ENCODE measurements at regions not wholly inside any gene's neighbourhood (a gene's known extent, or its start where the extent isn't known, plus 50 kb on each side); places are given as distances from the start of the nearest gene placed in this dataset.

DNA sequence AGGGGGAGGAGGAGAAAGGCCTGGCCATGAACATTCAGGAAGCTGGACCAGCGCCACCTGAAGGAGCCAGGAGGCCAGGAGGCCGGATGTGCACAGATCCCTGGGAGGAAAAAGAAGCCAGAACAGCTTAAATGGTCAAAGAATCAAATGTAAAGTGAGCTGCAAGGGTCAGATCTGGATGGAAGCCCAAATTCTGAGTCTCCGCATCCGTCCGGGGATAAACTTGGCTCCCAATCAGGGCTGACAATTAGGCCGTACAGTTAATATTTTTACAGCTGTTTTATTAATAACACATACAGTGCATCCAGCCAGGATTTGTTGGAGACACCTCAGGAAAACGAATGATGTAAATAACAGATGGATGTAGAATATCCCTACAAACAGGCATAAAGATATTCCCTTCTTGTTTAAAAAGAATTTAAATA, 495.1 kb upstream of the TCF4 start:
- ChIA-PET POLR2A (ENCODE audit: partially characterized antibody) (no interaction called here), CTCF (ENCODE audit: partially characterized antibody) (interaction anchor here (0.7 to 2.6 kb wide), 3 partner anchors 9 to 334 kb away, joined by 3 to 9 read pairs (median 5); no protein-coding TSS in a partner anchor)
- H4K8ac ChIP-seq (ENCODE audit: extremely low read depth, insufficient read depth, low read length), result no peak overlapping the region
- no peaks in the 10 kb centered on the region for H3K9me3 ChIP-seq (ENCODE audit: insufficient read depth in 2 of 2, low read depth in 1 of 2, low read length in 1 of 2)
- no peak overlapping the region for H3K4me2 ChIP-seq (ENCODE audit: insufficient read depth in 1 of 2, low read depth in 2 of 2, low read length in 2 of 2)
- no peak overlapping the region for H2BK15ac ChIP-seq (ENCODE audit: low read length)
- TF ChIP-seq, protein P1, sequence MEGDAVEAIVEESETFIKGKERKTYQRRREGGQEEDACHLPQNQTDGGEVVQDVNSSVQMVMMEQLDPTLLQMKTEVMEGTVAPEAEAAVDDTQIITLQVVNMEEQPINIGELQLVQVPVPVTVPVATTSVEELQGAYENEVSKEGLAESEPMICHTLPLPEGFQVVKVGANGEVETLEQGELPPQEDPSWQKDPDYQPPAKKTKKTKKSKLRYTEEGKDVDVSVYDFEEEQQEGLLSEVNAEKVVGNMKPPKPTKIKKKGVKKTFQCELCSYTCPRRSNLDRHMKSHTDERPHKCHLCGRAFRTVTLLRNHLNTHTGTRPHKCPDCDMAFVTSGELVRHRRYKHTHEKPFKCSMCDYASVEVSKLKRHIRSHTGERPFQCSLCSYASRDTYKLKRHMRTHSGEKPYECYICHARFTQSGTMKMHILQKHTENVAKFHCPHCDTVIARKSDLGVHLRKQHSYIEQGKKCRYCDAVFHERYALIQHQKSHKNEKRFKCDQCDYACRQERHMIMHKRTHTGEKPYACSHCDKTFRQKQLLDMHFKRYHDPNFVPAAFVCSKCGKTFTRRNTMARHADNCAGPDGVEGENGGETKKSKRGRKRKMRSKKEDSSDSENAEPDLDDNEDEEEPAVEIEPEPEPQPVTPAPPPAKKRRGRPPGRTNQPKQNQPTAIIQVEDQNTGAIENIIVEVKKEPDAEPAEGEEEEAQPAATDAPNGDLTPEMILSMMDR (IDR thresholded peaks at IDR 0.05; ENCODE audit: control extremely low read depth in 1 of 3, insufficient read depth in 1 of 3, low read depth in 1 of 3, low read length in 3 of 3), result peak; percentile 33 to 41 (median 41); a peak in 3 of 4 replicates
- TF ChIP-seq CEBPB (IDR thresholded peaks at IDR 0.05; ENCODE audit: low read depth, low read length) (no peak), RAD21 (IDR thresholded peaks at IDR 0.05 in 1 of 2, conservative IDR thresholded peaks at IDR 0.05 in 1 of 2; ENCODE audit: low read depth in 2 of 2, low read length in 2 of 2) (peak; percentile 37 to 51)
- no peak for DNase-seq (ENCODE audit: low read depth in 1 of 2, low spot score in 2 of 2)
- no peak overlapping the region for H2BK12ac ChIP-seq (ENCODE audit: low read depth, low read length)
- 78% methylated on average over 7 of the region's 7 CpGs; no CpG with 5 or more reads in 1 of the 2 experiments for WGBS, 2 experiments (ENCODE audit: extremely low coverage in 1 of 2, insufficient coverage in 1 of 2, insufficient read length in 1 of 2, insufficient replicate concordance in 2 of 2, low coverage in 1 of 2, low lambda C conversion rate in 2 of 2, missing lambda C conversion rate in 1 of 2)
- no peak overlapping the region for H3K4me3 ChIP-seq (ENCODE audit: extremely low read depth in 1 of 4, insufficient read depth in 2 of 4, low read depth in 3 of 4, low read length in 4 of 4)
- H2BK20ac ChIP-seq (ENCODE audit: low read length), result no peak overlapping the region
- no peaks in the 10 kb centered on the region for H3K79me2 ChIP-seq (ENCODE audit: control insufficient read depth in 1 of 2, insufficient read depth in 2 of 2, low read length in 2 of 2)
- no peaks in the 10 kb centered on the region for H3K27me3 ChIP-seq (replicated peaks in 1 of 4; ENCODE audit: control insufficient read depth in 3 of 4, extremely low read depth in 1 of 4, insufficient read depth in 3 of 4, low read length in 3 of 4)
- no peak overlapping the region for H2AK5ac ChIP-seq (ENCODE audit: low read depth, low read length)
- H3K14ac ChIP-seq (ENCODE audit: insufficient read length), result no peak overlapping the region
- H3K79me1 ChIP-seq (ENCODE audit: low read depth, low read length), result no peaks in the 10 kb centered on the region
- H3K9ac ChIP-seq (replicated peaks in 1 of 4; ENCODE audit: extremely low read depth in 1 of 4, low read depth in 3 of 4, low read length in 3 of 4), result no peak overlapping the region
- H3K23me2 ChIP-seq (ENCODE audit: low read depth, low read length), result no peaks in the 10 kb centered on the region
- no peaks in the 10 kb centered on the region for H4K20me1 ChIP-seq (replicated peaks in 1 of 2; ENCODE audit: control insufficient read depth in 1 of 2, insufficient read depth in 2 of 2, low read length in 2 of 2)
- H3K36me3 ChIP-seq (ENCODE audit: control insufficient read depth in 2 of 4, insufficient read depth in 4 of 4, low read length in 3 of 4), result no peaks in the 10 kb centered on the region
- peaks cover 0 to 7% (median 0%) of the 10 kb centered on the region in 4 experiments; a peak in 3 of 7 replicates for H3K4me1 ChIP-seq (replicated peaks in 1 of 4; ENCODE audit: control insufficient read depth in 3 of 4, insufficient read depth in 4 of 4, low read length in 3 of 4)
- H2AFZ ChIP-seq (ENCODE audit: low read length), result no peak overlapping the region
- H4K91ac ChIP-seq (replicated peaks; ENCODE audit: insufficient read length, low read length), result no peak overlapping the region
- H4K5ac ChIP-seq (ENCODE audit: insufficient read length, low read depth, low read length), result no peak overlapping the region
- no peak for FAIRE-seq
- no peak overlapping the region for H3K27ac ChIP-seq (ENCODE audit: low read depth, low read length)
- no peak overlapping the region for H3K23ac ChIP-seq (ENCODE audit: insufficient read length)
- no peak overlapping the region for H2BK5ac ChIP-seq (ENCODE audit: low read depth, low read length)
- H3K4ac ChIP-seq (replicated peaks; ENCODE audit: insufficient read length, low read depth, low read length), result no peak overlapping the region
- H3K18ac ChIP-seq (ENCODE audit: extremely low read depth, low read length), result no peak overlapping the region
- H3K56ac ChIP-seq (replicated peaks; ENCODE audit: insufficient read length, low read depth, low read length), result no peak overlapping the region
- H2BK120ac ChIP-seq (replicated peaks; ENCODE audit: low read depth, low read length), result no peak overlapping the region

All from H1 (cell line).